ENCODE measurements at regions not wholly inside any gene's neighbourhood (a gene's known extent, or its start where the extent isn't known, plus 50 kb on each side); places are given as distances from the start of the nearest gene placed in this dataset.

DNA sequence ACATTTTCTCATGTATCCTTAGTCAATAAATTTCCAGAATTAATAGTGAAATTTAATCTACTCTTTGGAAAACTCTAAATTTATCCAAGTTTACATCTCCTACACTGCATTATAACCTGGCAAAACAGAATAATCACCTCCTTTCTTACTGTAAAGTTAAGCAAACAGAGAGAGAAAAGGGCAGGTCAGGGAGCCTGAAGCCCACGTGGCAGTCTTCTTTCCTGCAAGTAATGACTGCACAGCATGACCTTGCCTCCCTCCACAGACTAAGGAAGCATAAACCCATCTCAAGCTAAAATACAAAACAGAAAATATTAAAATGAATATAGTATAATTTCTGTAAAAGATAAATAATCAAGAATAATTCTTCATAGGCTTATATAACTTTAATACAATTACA is 1153.0 kb downstream of the C4orf33 start:
- no peak for TF ChIP-seq CTCF (IDR thresholded peaks at IDR 0.05)
- no peak for TF ChIP-seq POLR2A (IDR thresholded peaks at IDR 0.05)

Measured in right lobe of liver (tissue), 4 donors.